K562 (cell line): ENCODE measurements at regions not wholly inside any gene's neighbourhood (a gene's known extent, or its start where the extent isn't known, plus 50 kb on each side); places are given as distances from the start of the nearest gene placed in this dataset.

Experiments
- ATAC-seq: fragments of 200-7000 bp; cut with Tn5 transposase; 3 replicates; pipeline ENCODE4 v1.9.1; 2020; ENCODE audit warnings: moderate library complexity
- BruUV-seq: library from RNA; stranded (reverse); fragments of 400-500 nt; replicated peaks from 2 replicates; lab custom pipeline; 2021; lab: Mats Ljungman, UMichigan
- CTCF ChIA-PET: fragments of 300-600 bp; formaldehyde crosslinking; extraction: SDS; loops from one replicate; lab custom pipeline; 2021; ENCODE audit warnings: low intra/inter-chr PET ratio; lab: Yijun Ruan, JAX
- POLR2A ChIA-PET: fragments of 300-600, 350-650 bp; sonication (Branson Sonifier 250); formaldehyde crosslinking; extraction: SDS; loops from one replicate; lab custom pipeline; 2021; ENCODE audit warnings: antibody characterized with exemption, inconsistent platforms; lab: Yijun Ruan, JAX
- DNase-seq, 4 experiments: peaks; one replicate each; pipeline versions ENCODE4 v3.0.0 to v3.0.0-alpha.2; 2011 to 2018; ENCODE audit warnings: low spot score in 3 of 4, mixed read lengths in 3 of 4; ENCODE audit errors: extremely low read depth in 1 of 4
- FAIRE-seq: peaks from 2 replicates; lab custom pipeline; 2011; peaks lifted over from hg19 to GRCh38; lab: Jason Lieb, UNC
- H2AFZ ChIP-seq: 2 replicates; pipeline ENCODE4 v1.6.0; 2011; ENCODE audit warnings: low read depth, low read length, control low read depth, inconsistent platforms
- H3K27ac ChIP-seq: fragments of 200-600 bp; 3 replicates; pipeline ENCODE4 v1.8.0; 2011; ENCODE audit warnings: low read depth, mild to moderate bottlenecking, control low read depth, inconsistent platforms, low read length, moderate library complexity, mixed read lengths; ENCODE audit errors: extremely low read depth
- H3K27me3 ChIP-seq, 2 experiments: fragments of 300-600 bp in 1 of 2; 2 replicates in 1 of 2; 3 replicates in 1 of 2; pipeline versions ENCODE4 v1.6.0 to v1.8.0; 2011; ENCODE audit warnings: inconsistent platforms in 2 of 2, low read length in 2 of 2, mild to moderate bottlenecking in 1 of 2, mixed read lengths in 1 of 2, moderate library complexity in 1 of 2; ENCODE audit not compliant: control insufficient read depth in 2 of 2, insufficient read depth in 2 of 2
- H3K36me3 ChIP-seq: fragments of 300-600 bp; 3 replicates; pipeline ENCODE4 v1.8.0; 2011; ENCODE audit warnings: mild to moderate bottlenecking, low read length, inconsistent platforms; ENCODE audit not compliant: control insufficient read depth, insufficient read depth
- H3K4me1 ChIP-seq, 2 experiments: fragments of 200-600 bp in 1 of 2; replicated peaks in 1 of 2; 2 replicates in 1 of 2; 3 replicates in 1 of 2; pipeline versions ENCODE4 v1.5.1 to v1.8.0; 2011; ENCODE audit warnings: inconsistent platforms in 2 of 2, low read length in 2 of 2, mild to moderate bottlenecking in 1 of 2, mixed read lengths in 1 of 2, moderate library complexity in 1 of 2; ENCODE audit not compliant: control insufficient read depth in 2 of 2, insufficient read depth in 2 of 2
- H3K4me2 ChIP-seq: 2 replicates; pipeline ENCODE4 v1.6.1; 2011; ENCODE audit warnings: low read length, control low read depth, inconsistent platforms, mixed read lengths; ENCODE audit not compliant: insufficient read depth
- H3K4me3 ChIP-seq: fragments of 200-600 bp; sonication (generic), shearing (Covaris generic); 2 replicates; pipeline ENCODE4 v1.5.1; 2016; ENCODE audit warnings: control low read depth, inconsistent platforms
- H3K79me2 ChIP-seq: fragments of 200-600 bp; 3 replicates; pipeline ENCODE4 v1.8.0; 2011; ENCODE audit warnings: low read length, inconsistent platforms; ENCODE audit not compliant: control insufficient read depth, insufficient read depth
- H3K9ac ChIP-seq, 2 experiments: 2 replicates each; pipeline versions ENCODE4 v1.6.0 to v1.6.1; 2011; ENCODE audit warnings: low read depth in 2 of 2, low read length in 2 of 2, control low read depth in 1 of 2, inconsistent platforms in 1 of 2, mild to moderate bottlenecking in 1 of 2, mixed read lengths in 1 of 2; ENCODE audit not compliant: insufficient read depth in 1 of 2
- H3K9me1 ChIP-seq: one replicate; pipeline ENCODE4 v1.6.0; 2011; ENCODE audit warnings: inconsistent platforms, mild to moderate bottlenecking, low read length, moderate library complexity; ENCODE audit not compliant: control insufficient read depth, insufficient read depth
- H3K9me3 ChIP-seq: replicated peaks from 2 replicates; pipeline ENCODE4 v1.5.1; 2011; ENCODE audit warnings: low read depth, low read length, inconsistent platforms; ENCODE audit not compliant: control insufficient read depth, insufficient read depth
- H4K20me1 ChIP-seq: replicated peaks from 2 replicates; pipeline ENCODE4 v1.6.1; 2011; ENCODE audit warnings: low read length, inconsistent platforms, mixed read lengths; ENCODE audit not compliant: control insufficient read depth, insufficient read depth
- CHD2 ChIP-seq: IDR thresholded peaks from 2 replicates; pipeline ENCODE4 v1.6.1; 2011; ENCODE audit warnings: low read depth, low read length
- PPARD ChIP-seq: fragments of 250-450 bp; sonication (Bioruptor Pico); IDR thresholded peaks from 2 replicates; pipeline ENCODE4 v1.8.0; 2022; ENCODE audit warnings: inconsistent platforms, mild to moderate bottlenecking, moderate library complexity
- WGBS: fragments of 100-300 bp; shearing (Covaris generic); methylation state at CpG from one replicate; pipeline ENCODE4 v1.1.6; 2016; ENCODE audit warnings: low coverage, mixed read lengths; ENCODE audit not compliant: insufficient coverage; ENCODE audit errors: missing lambda C conversion rate; 5-methylcytosine and 5-hydroxymethylcytosine counted together
- in situ Hi-C: fragments of 300-500 bp; cut with MboI; formaldehyde crosslinking; loops from 4 replicates; pipeline ENCODE4 v1.15.0; 2018; ENCODE audit warnings: inconsistent platforms, mixed read lengths
- intact Hi-C: fragments of 100-400 bp; cut with micrococcal nuclease; formaldehyde crosslinking; loops from 2 replicates; pipeline ENCODE4 v1.14.2; 2022
- TF ChIP-seq, protein P1 (sequence below): sonication (generic); formaldehyde crosslinking; IDR thresholded peaks from 2 replicates; pipeline ENCODE4 v1.8.0; 2022; ENCODE audit warnings: mild to moderate bottlenecking, missing genetic modification reagents

DNA sequence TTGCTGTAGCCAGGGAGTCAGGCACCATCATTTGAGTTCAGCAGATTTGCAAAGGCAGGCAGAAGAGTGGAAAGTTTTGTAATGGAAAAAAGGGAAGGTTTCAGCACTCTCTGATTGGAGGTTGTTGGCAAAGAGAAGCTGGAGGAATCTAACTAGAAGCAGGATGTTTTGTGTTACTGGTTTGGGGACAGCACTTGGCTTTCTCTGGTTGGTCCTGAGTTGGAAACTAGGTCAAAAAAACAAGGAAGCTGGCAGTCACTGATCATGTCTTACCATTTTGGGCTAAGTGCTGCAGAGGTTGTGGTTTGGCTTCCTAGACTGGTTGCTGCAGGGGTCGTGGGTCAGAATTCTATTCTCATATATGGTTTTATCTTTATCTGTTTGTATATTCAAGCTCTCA is 189.8 kb downstream of the DRD1 start:
- H2AFZ ChIP-seq, result no peak overlapping the region
- intact Hi-C loops, result no loop called here
- 8% methylated on average over 1 of the region's 1 CpG for whole genome bisulfite sequencing
- in situ Hi-C loops, result no loop called here
- CTCF ChIA-PET, result no interaction called here
- H3K27ac ChIP-seq, result no peak overlapping the region
- no peak for TF ChIP-seq PPARD
- TF ChIP-seq, protein P1, sequence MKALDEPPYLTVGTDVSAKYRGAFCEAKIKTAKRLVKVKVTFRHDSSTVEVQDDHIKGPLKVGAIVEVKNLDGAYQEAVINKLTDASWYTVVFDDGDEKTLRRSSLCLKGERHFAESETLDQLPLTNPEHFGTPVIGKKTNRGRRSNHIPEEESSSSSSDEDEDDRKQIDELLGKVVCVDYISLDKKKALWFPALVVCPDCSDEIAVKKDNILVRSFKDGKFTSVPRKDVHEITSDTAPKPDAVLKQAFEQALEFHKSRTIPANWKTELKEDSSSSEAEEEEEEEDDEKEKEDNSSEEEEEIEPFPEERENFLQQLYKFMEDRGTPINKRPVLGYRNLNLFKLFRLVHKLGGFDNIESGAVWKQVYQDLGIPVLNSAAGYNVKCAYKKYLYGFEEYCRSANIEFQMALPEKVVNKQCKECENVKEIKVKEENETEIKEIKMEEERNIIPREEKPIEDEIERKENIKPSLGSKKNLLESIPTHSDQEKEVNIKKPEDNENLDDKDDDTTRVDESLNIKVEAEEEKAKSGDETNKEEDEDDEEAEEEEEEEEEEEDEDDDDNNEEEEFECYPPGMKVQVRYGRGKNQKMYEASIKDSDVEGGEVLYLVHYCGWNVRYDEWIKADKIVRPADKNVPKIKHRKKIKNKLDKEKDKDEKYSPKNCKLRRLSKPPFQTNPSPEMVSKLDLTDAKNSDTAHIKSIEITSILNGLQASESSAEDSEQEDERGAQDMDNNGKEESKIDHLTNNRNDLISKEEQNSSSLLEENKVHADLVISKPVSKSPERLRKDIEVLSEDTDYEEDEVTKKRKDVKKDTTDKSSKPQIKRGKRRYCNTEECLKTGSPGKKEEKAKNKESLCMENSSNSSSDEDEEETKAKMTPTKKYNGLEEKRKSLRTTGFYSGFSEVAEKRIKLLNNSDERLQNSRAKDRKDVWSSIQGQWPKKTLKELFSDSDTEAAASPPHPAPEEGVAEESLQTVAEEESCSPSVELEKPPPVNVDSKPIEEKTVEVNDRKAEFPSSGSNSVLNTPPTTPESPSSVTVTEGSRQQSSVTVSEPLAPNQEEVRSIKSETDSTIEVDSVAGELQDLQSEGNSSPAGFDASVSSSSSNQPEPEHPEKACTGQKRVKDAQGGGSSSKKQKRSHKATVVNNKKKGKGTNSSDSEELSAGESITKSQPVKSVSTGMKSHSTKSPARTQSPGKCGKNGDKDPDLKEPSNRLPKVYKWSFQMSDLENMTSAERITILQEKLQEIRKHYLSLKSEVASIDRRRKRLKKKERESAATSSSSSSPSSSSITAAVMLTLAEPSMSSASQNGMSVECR (CRISPR knock-in tag), result no peak
- TF ChIP-seq CHD2, result no peak
- no peak for ATAC-seq
- H3K4me2 ChIP-seq, result no peak overlapping the region
- no peaks in the 10 kb centered on the region for H3K9me1 ChIP-seq
- H3K4me1 ChIP-seq, result no peaks in the 10 kb centered on the region
- peaks cover 0 to 4% of the 10 kb centered on the region in 2 experiments; a peak in 1 of 5 replicates for H3K27me3 ChIP-seq
- no peak overlapping the region for H3K4me3 ChIP-seq
- no peak for DNase-seq
- no peaks in the 10 kb centered on the region for H3K36me3 ChIP-seq
- H3K9ac ChIP-seq, result no peak overlapping the region
- H3K79me2 ChIP-seq, result no peaks in the 10 kb centered on the region
- no peaks in the 10 kb centered on the region for H3K9me3 ChIP-seq
- peaks cover 5% of the 10 kb centered on the region; the same call in 1 of the 2 replicates for H4K20me1 ChIP-seq
- no TSS peak for BruUV-seq
- FAIRE-seq, result no peak
- POLR2A ChIA-PET, result no interaction called here
